GM21381 (cell line): ENCODE measurements at regions not wholly inside any gene's neighbourhood (a gene's known extent, or its start where the extent isn't known, plus 50 kb on each side); places are given as distances from the start of the nearest gene placed in this dataset.

Experiments
- ATAC-seq: cut with Tn5 transposase; IDR thresholded peaks from one replicate; pipeline ENCODE4 v1.9.1; 2021; ENCODE audit warnings: mild to moderate bottlenecking, moderate library complexity; ENCODE audit not compliant: unreplicated experiment

DNA sequence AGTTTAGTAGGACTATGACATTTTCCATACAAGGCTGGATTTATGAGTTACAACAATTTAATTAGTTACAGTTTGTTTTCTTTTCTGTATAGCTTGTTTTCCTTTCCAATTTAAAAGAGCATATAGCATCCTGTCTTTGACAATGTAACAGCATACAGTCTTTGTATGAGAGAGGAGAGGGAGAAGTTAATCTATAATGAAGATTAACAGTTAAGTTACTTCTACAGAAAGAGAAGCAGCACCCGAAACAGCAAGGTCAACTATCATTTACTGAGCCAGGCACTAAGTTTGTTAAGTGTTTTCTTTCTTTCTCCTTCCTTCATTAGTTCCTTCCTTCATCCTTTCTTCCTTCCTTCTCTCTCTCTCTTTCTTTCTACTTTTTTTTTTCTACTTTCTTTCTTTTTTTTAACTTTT is 52.3 kb upstream of the RAB4A start:
- no peak for ATAC-seq

DNA sequence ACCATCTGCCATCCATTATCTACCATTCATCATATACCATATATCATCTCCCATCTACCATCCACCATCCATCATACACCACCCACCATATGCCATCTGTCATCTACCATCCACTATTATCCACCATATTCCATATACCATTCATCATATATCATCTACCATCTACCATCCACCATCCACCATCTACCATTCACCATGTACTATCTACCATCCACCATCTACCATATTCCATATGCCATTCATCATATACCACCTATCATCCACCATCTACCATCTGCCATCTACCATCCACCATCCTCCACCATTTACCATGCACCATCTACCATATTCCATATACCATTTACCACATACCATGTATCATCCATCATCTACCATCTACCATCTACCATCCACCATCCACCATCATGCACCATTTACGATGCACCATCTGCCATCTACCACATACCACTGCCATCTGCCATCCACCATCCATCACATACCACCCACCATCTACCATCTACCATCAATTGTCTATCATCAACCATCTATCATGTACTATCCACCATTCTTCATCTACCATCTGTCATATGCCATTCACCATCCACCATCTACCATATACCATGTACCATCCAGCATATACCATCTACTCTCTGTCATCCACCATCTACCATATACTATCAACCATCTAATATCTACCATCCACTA is 50.6 kb upstream of the RAB4A start:
- ATAC-seq: no peak

DNA sequence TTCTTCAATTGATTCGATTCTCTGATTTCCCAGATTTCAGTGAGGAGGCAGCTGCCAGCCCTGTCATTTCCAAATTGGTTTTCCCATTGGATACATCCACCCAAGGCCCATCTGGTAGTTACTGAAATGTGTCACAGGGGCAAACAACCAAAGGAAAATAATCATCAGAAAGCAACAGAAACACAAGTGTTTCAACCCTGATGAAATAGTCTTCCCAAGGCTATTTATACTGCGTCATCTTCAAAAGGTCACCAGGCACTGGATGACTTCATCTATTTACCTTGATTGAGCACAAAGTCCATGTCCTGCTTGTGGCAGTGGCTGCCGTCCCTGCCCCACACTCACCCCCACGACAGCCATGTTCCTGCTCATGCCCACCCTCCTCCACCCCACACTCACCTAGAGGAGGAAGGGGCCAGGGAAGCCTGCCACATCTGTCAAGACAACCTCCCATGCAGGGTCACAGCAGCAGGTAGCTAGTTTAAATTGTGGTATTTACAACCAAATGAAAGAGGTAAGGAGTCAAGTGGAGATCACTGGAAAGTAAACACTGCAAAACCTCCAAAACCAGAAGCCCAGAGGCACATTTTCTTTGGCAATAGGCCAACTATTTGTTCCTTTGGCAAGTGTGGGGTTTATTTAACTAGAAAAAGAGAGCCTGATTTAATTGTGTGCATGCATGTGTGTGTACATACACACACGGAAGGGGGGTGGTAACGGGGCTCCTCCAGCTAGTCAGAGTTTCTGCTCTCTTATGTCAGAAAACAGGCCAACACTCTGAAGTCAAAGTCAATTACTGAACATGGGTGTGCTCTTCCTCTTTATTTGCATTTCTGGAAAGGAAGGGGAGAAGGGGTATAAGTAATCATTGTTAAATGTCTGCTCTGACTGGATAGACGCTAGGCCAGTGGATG is 49.5 kb upstream of the RAB4A start:
- ATAC-seq: no peak
